ENCODE measurements at regions not wholly inside any gene's neighbourhood (a gene's known extent, or its start where the extent isn't known, plus 50 kb on each side); places are given as distances from the start of the nearest gene placed in this dataset.

GRCh38 chr2:223389624-223390023 lies 212.5 kb downstream of the SCG2 start:
- no peaks in the 10 kb centered on the region for H3K4me1 ChIP-seq (ENCODE audit: control insufficient read depth in 4 of 4, insufficient read depth in 4 of 4, low read length in 3 of 4)
- peaks cover 0 to 5% (median 2%) of the 10 kb centered on the region in 4 donors for H3K9me3 ChIP-seq (ENCODE audit: control insufficient read depth in 4 of 4, low read length in 3 of 4)
- no peak overlapping the region for H3K27ac ChIP-seq (ENCODE audit: low read depth in 1 of 2, low read length in 2 of 2)
- no peaks in the 10 kb centered on the region for H3K36me3 ChIP-seq (ENCODE audit: control insufficient read depth in 4 of 4, insufficient read depth in 3 of 4, low read depth in 1 of 4, low read length in 3 of 4)
- 85% methylated on average over 5 of the region's 5 CpGs for WGBS
- no peaks in the 10 kb centered on the region for H3K27me3 ChIP-seq (ENCODE audit: control insufficient read depth in 4 of 4, insufficient read depth in 4 of 4, low read length in 3 of 4)
- H3K4me3 ChIP-seq (ENCODE audit: low read depth in 1 of 3, low read length in 3 of 3), result no peak overlapping the region
- no peak overlapping the region for H3K9ac ChIP-seq (ENCODE audit: low read depth in 1 of 2, low read length in 2 of 2)
- no peak for TF ChIP-seq RXRA (IDR thresholded peaks at IDR 0.05)
- no peak for DNase-seq (ENCODE audit: low spot score)

DNA sequence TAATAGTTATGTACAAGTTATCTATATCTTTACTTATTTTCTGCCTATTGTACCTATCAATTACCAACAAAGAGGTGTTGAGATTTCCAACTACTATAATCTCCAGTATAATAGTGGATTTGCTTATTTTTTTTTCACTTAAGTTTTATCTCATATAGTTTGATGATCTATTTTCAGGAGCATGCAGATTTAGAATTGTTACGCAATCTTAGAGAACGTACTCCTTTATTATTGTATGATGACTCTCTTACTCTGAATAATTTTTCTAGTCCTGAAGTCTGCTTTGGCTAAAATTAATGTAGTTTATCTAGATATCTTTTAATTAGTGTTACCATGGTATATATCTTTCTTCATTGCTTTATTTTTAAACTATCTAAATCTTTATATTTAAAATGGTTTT lies 205.2 kb downstream of the SCG2 start:
- no peak overlapping the region for H3K9ac ChIP-seq (ENCODE audit: low read depth in 1 of 2, low read length in 2 of 2)
- H3K36me3 ChIP-seq (ENCODE audit: control insufficient read depth in 4 of 4, insufficient read depth in 3 of 4, low read depth in 1 of 4, low read length in 3 of 4), result no peaks in the 10 kb centered on the region
- DNase-seq (ENCODE audit: low spot score), result no peak
- no peak for TF ChIP-seq FOXA2 (IDR thresholded peaks at IDR 0.05)
- no peak for TF ChIP-seq HNF4G (IDR thresholded peaks at IDR 0.05)
- TF ChIP-seq, protein P1, sequence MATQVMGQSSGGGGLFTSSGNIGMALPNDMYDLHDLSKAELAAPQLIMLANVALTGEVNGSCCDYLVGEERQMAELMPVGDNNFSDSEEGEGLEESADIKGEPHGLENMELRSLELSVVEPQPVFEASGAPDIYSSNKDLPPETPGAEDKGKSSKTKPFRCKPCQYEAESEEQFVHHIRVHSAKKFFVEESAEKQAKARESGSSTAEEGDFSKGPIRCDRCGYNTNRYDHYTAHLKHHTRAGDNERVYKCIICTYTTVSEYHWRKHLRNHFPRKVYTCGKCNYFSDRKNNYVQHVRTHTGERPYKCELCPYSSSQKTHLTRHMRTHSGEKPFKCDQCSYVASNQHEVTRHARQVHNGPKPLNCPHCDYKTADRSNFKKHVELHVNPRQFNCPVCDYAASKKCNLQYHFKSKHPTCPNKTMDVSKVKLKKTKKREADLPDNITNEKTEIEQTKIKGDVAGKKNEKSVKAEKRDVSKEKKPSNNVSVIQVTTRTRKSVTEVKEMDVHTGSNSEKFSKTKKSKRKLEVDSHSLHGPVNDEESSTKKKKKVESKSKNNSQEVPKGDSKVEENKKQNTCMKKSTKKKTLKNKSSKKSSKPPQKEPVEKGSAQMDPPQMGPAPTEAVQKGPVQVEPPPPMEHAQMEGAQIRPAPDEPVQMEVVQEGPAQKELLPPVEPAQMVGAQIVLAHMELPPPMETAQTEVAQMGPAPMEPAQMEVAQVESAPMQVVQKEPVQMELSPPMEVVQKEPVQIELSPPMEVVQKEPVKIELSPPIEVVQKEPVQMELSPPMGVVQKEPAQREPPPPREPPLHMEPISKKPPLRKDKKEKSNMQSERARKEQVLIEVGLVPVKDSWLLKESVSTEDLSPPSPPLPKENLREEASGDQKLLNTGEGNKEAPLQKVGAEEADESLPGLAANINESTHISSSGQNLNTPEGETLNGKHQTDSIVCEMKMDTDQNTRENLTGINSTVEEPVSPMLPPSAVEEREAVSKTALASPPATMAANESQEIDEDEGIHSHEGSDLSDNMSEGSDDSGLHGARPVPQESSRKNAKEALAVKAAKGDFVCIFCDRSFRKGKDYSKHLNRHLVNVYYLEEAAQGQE (IDR thresholded peaks at IDR 0.05), result no peak
- no peak for TF ChIP-seq NR2F2 (IDR thresholded peaks at IDR 0.05)
- TF ChIP-seq EGR1 (IDR thresholded peaks at IDR 0.05; ENCODE audit: low read depth in 2 of 2), result no peak
- no peak for TF ChIP-seq RAD21 (IDR thresholded peaks at IDR 0.05)
- TF ChIP-seq FOXA1 (IDR thresholded peaks at IDR 0.05), result no peak
- no peak for TF ChIP-seq GABPA (IDR thresholded peaks at IDR 0.05 in 1 of 2, conservative IDR thresholded peaks at IDR 0.05 in 1 of 2)
- no peak for TF ChIP-seq CTCF (IDR thresholded peaks at IDR 0.05; ENCODE audit: low read depth, low read length, missing input control)
- TF ChIP-seq HNF4A (conservative IDR thresholded peaks at IDR 0.05), result no peak
- TF ChIP-seq, protein P2, sequence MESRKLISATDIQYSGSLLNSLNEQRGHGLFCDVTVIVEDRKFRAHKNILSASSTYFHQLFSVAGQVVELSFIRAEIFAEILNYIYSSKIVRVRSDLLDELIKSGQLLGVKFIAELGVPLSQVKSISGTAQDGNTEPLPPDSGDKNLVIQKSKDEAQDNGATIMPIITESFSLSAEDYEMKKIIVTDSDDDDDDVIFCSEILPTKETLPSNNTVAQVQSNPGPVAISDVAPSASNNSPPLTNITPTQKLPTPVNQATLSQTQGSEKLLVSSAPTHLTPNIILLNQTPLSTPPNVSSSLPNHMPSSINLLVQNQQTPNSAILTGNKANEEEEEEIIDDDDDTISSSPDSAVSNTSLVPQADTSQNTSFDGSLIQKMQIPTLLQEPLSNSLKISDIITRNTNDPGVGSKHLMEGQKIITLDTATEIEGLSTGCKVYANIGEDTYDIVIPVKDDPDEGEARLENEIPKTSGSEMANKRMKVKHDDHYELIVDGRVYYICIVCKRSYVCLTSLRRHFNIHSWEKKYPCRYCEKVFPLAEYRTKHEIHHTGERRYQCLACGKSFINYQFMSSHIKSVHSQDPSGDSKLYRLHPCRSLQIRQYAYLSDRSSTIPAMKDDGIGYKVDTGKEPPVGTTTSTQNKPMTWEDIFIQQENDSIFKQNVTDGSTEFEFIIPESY (IDR thresholded peaks at IDR 0.05), result no peak
- TF ChIP-seq TAF1 (conservative IDR thresholded peaks at IDR 0.05), result no peak
- TF ChIP-seq JUND (IDR thresholded peaks at IDR 0.05), result no peak
- TF ChIP-seq, protein P3, sequence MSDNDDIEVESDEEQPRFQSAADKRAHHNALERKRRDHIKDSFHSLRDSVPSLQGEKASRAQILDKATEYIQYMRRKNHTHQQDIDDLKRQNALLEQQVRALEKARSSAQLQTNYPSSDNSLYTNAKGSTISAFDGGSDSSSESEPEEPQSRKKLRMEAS (IDR thresholded peaks at IDR 0.05), result no peak
- TF ChIP-seq, protein P4, sequence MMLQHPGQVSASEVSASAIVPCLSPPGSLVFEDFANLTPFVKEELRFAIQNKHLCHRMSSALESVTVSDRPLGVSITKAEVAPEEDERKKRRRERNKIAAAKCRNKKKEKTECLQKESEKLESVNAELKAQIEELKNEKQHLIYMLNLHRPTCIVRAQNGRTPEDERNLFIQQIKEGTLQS (IDR thresholded peaks at IDR 0.05), result no peak
- no peak for TF ChIP-seq RXRA (IDR thresholded peaks at IDR 0.05)
- no peak for TF ChIP-seq YY1 (IDR thresholded peaks at IDR 0.05)
- no peak for TF ChIP-seq SP1 (IDR thresholded peaks at IDR 0.05)
- no peaks in the 10 kb centered on the region for H3K4me1 ChIP-seq (ENCODE audit: control insufficient read depth in 4 of 4, insufficient read depth in 4 of 4, low read length in 3 of 4)
- no peak overlapping the region for H3K27ac ChIP-seq (ENCODE audit: low read depth in 1 of 2, low read length in 2 of 2)
- H3K9me3 ChIP-seq (ENCODE audit: control insufficient read depth in 4 of 4, low read length in 3 of 4), result peaks cover 0 to 5% (median 2%) of the 10 kb centered on the region in 4 donors
- H3K4me3 ChIP-seq (ENCODE audit: low read depth in 1 of 3, low read length in 3 of 3), result no peak overlapping the region
- WGBS, result 78% methylated on average over 2 of the region's 2 CpGs
- H3K27me3 ChIP-seq (ENCODE audit: control insufficient read depth in 4 of 4, insufficient read depth in 4 of 4, low read length in 3 of 4), result no peaks in the 10 kb centered on the region

Data from liver (tissue), 8 donors.